ENCODE measurements at regions not wholly inside any gene's neighbourhood (a gene's known extent, or its start where the extent isn't known, plus 50 kb on each side); places are given as distances from the start of the nearest gene placed in this dataset.

DNA sequence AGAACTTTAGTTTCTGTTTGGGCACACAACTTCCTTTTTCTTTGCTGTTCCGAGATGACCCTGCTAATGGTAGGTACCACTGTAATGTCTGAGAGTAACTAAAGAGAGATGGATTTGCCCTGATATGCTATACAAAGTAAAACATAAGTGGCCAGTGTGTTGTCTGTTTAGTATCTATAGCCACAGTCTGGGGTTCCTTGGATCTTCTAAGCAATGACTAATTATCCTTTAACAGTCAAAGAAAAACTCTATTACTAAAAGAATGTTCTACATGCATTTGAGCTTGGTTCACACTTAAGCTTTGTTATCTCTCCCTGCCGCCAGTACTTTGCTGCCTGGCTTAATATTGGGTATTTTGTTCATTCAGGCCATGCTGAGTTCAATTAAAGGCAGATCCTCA, 1051.9 kb upstream of the FLRT2 start:
- no peak for TF ChIP-seq POLR2AphosphoS5 (IDR thresholded peaks at IDR 0.05; ENCODE audit: low read depth, low read length)
- no peak for TF ChIP-seq POLR2A (IDR thresholded peaks at IDR 0.05; ENCODE audit: low read depth, low read length)
